PFSK-1 (cell line): ENCODE measurements at regions not wholly inside any gene's neighbourhood (a gene's known extent, or its start where the extent isn't known, plus 50 kb on each side); places are given as distances from the start of the nearest gene placed in this dataset.

Source experiments
- SIN3A ChIP-seq: IDR thresholded peaks from 2 replicates; pipeline ENCODE4 v1.6.1; 2012; ENCODE audit warnings: mild to moderate bottlenecking, low read length, moderate library complexity, borderline replicate concordance; ENCODE audit not compliant: insufficient read depth
- TAF1 ChIP-seq: IDR thresholded peaks from 2 replicates; pipeline ENCODE4 v1.6.1; 2012; ENCODE audit warnings: low read length, control low read depth, borderline replicate concordance; ENCODE audit not compliant: insufficient read depth
- TF ChIP-seq, protein P1 (sequence below), 2 experiments: IDR thresholded peaks; 2 replicates each; pipeline versions ENCODE4 v1.6.1 to v1.8.0; 2011 to 2012; ENCODE audit warnings: low read depth in 2 of 2, low read length in 2 of 2, control low read depth in 1 of 2, inconsistent platforms in 1 of 2, mild to moderate bottlenecking in 1 of 2, moderate library complexity in 1 of 2; ENCODE audit not compliant: insufficient read depth in 1 of 2

GRCh38 chr1:42006093-42006492 is 87.4 kb upstream of the HIVEP3 start:
- TF ChIP-seq TAF1 (no peak), SIN3A (no peak)
- TF ChIP-seq, protein P1, sequence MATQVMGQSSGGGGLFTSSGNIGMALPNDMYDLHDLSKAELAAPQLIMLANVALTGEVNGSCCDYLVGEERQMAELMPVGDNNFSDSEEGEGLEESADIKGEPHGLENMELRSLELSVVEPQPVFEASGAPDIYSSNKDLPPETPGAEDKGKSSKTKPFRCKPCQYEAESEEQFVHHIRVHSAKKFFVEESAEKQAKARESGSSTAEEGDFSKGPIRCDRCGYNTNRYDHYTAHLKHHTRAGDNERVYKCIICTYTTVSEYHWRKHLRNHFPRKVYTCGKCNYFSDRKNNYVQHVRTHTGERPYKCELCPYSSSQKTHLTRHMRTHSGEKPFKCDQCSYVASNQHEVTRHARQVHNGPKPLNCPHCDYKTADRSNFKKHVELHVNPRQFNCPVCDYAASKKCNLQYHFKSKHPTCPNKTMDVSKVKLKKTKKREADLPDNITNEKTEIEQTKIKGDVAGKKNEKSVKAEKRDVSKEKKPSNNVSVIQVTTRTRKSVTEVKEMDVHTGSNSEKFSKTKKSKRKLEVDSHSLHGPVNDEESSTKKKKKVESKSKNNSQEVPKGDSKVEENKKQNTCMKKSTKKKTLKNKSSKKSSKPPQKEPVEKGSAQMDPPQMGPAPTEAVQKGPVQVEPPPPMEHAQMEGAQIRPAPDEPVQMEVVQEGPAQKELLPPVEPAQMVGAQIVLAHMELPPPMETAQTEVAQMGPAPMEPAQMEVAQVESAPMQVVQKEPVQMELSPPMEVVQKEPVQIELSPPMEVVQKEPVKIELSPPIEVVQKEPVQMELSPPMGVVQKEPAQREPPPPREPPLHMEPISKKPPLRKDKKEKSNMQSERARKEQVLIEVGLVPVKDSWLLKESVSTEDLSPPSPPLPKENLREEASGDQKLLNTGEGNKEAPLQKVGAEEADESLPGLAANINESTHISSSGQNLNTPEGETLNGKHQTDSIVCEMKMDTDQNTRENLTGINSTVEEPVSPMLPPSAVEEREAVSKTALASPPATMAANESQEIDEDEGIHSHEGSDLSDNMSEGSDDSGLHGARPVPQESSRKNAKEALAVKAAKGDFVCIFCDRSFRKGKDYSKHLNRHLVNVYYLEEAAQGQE (IDR thresholded peaks at IDR 0.05; ENCODE audit: insufficient read depth in 1 of 2, low read depth in 2 of 2, low read length in 2 of 2): no peak
